Body of pancreas (tissue), 4 donors: ENCODE measurements at regions not wholly inside any gene's neighbourhood (a gene's known extent, or its start where the extent isn't known, plus 50 kb on each side); places are given as distances from the start of the nearest gene placed in this dataset.
"Not testable (repeated sequence)": the region's sequence is repeated elsewhere in the genome, so short reads cannot be mapped to it uniquely, and the experiment has no call there.

ENCODE experiments used
- CTCF ChIP-seq, 7 experiments: fragments of 450-650 bp in 4 of 7; fragments of 200-600 bp in 3 of 7; sonication (generic) in 3 of 7; IDR thresholded peaks; one replicate each; pipeline ENCODE4 v1.5.1; 2016 to 2019; ENCODE audit warnings: antibody characterized with exemption in 7 of 7
- POLR2A ChIP-seq, 3 donors: fragments of 450-650 bp; IDR thresholded peaks; one replicate each; pipeline ENCODE4 v1.6.1; 2016; ENCODE audit warnings: antibody characterized with exemption in 3 of 3, mild to moderate bottlenecking in 2 of 3

DNA sequence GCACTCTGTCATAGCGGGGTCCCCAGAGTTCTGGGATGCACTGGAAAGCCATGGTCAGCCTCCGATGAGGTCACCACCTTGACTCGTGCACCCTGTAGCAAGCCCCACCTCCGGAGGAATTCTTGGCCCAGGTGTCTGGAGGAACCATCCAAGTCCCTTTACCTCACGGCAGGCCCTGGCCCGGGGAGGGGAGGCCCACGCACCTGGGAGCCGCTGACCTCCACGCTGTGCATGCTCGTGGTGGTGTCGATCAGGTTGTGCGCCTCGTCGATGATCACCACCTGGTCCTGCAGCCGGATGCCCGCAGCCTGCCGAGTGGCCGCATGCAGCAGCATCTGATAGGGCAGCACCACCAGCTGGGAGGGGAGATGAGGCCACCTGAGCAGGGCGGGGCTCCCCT, 177.3 kb downstream of the KLRB1 start:
- not testable (repeated sequence) for TF ChIP-seq CTCF, POLR2A (IDR thresholded peaks at IDR 0.05)
